Stimulated activated CD8-positive, alpha-beta memory T cell treated with anti-CD3 and anti-CD28 coated beads, Interleukin-12 subunit alpha, Interleukin-12 subunit beta, amount 100 ng/mL, for 1 hour (primary cell): ENCODE measurements at regions not wholly inside any gene's neighbourhood (a gene's known extent, or its start where the extent isn't known, plus 50 kb on each side); places are given as distances from the start of the nearest gene placed in this dataset.

ENCODE experiments used
- DNase-seq: peaks from one replicate; pipeline ENCODE4 v3.0.0-alpha.2; 2020; ENCODE audit warnings: low read depth

GRCh38 chr11:10387206-10388083, 67.6 kb upstream of the AMPD3 start:
- DNase-seq: no peak

- no peak for DNase-seq
Measured at GRCh38 chr11:10388101-10388500, 67.0 kb upstream of the AMPD3 start.

- no peak for DNase-seq
Measured at GRCh38 chr11:10388574-10388973, 66.5 kb upstream of the AMPD3 start.

- no peak for DNase-seq
Measured at GRCh38 chr11:10390375-10390774, 64.7 kb upstream of the AMPD3 start.

GRCh38 chr11:10392095-10393079, 62.7 kb upstream of the AMPD3 start:
- no peak for DNase-seq

DNA sequence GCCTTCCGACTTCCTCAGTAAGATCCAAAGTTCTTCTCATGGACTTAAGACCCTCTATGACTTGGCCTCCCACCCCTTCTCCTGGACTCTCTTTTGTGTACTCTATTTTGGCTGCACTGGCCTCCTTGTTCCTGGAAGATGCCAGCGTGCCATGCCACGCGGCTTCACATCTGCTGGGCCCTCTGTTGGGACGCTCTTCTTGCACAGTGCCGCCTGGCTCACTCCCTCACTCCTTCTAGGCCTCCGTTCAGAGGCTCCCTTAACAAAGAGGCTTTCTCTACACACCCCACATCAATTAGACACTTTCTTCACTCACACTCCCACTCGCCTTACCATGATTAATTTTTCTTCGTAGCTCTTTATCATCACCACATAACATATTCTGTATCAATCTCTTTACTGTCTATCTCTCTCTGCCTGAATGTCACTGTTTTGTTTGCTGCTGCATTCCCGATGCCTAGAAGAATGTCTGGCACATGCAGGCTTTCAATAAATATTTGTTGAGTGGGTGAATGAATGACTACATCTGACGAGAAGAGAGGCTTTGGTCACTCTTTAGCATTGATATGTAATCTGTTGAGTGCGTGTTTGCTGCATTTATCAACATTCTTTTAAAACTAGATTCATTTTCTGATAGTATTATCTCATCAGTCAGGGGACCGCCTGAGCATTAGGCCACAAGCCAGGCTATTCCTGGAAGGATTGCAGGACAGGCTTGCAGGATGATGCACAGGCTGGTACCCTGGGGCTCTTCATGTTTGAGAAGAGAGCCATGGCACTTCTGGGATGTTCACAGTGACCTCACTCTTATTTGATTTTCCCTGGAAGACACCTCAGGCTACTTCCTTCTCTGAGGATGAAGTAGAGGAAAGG, 60.6 kb upstream of the AMPD3 start:
- no peak for DNase-seq

GRCh38 chr11:10395166-10395897, 59.7 kb upstream of the AMPD3 start:
- no peak for DNase-seq

GRCh38 chr11:10396771-10397170, 58.3 kb upstream of the AMPD3 start:
- DNase-seq: no peak

GRCh38 chr11:10397226-10397987, 57.7 kb upstream of the AMPD3 start:
- DNase-seq: no peak

- no peak for DNase-seq
Measured at GRCh38 chr11:10398525-10398924, 56.5 kb upstream of the AMPD3 start.

GRCh38 chr11:10400856-10401255, 54.2 kb upstream of the AMPD3 start:
- no peak for DNase-seq

DNA sequence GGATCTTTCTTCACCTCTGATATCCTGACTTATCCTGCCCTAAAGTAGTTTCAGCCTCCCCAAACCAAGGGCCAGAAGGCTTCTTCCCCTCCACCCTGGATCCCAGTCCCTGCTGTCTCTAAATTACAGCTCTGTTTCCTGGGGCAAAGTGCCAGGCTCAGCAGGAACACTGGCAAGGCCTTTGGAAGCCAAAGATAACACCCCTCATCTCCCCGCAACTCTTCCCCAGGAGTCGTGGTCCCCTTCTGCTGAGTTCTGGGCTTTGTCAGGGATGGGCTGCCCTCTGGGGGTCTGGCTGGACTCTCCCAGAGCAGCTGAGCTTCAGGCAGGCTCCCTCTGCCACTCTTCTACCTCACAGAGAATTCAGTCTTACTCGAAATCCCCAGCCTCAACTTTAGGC, 53.8 kb upstream of the AMPD3 start:
- no peak for DNase-seq

DNA sequence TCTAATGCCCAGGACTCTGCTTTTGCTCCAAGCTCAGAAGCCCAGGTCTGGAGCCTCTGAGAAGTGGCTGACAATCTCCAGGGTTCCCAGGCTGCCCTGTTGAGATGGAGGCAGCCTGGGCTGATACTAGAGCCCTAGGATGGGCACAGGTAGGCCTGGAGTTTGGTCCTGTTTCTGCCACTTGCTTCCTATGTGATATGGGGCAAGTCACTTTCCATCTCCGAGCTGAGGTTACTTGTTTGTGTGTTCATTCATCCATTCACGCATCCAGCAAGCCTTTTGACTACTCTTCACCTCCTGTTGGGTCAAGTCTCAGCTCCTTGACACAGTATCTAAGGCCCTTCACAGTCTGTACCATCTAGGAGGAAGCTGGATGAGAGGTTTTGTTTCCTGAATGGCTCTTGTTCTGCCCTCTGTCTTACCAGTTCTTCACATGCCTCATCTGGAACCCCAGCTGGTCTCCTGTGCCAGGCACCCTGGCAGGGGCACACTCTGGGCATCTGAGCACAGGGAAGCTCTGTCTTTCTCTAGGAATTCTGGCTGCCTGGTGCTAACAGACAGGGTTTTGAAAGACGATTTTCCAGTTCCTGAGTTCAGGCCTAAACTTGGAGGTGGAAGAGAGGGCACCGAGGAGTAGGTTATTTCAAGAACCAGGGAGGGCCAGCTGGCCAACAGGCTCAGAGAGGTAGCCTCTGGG, 53.2 kb upstream of the AMPD3 start:
- no peak for DNase-seq
